ENCODE measurements at regions not wholly inside any gene's neighbourhood (a gene's known extent, or its start where the extent isn't known, plus 50 kb on each side); places are given as distances from the start of the nearest gene placed in this dataset.

GRCh38 chr4:84001876-84002569 lies 466.1 kb downstream of the GPAT3 start:
- DNase-seq (no peak), ATAC-seq (no peak)
- no peak for TF ChIP-seq CTCF (IDR thresholded peaks at IDR 0.05)
- Mint-ChIP-seq H3K9me3 (peaks cover 2 to 7% of the 10 kb centered on the region in 2 donors), H3K27me3 (ENCODE audit: low read depth in 2 of 2) (no peaks in the 10 kb centered on the region), H3K36me3 (no peaks in the 10 kb centered on the region), H3K4me1 (no peaks in the 10 kb centered on the region), H3K4me3 (no peak overlapping the region), H3K27ac (no peak overlapping the region)
- H3K9me3 ChIP-seq (ENCODE audit: control insufficient read depth, insufficient read depth, low read length) = no peaks in the 10 kb centered on the region
- no peaks in the 10 kb centered on the region for H3K36me3 ChIP-seq (ENCODE audit: control insufficient read depth, insufficient read depth, low read length)
- no peaks in the 10 kb centered on the region for H3K27me3 ChIP-seq (ENCODE audit: control insufficient read depth, insufficient read depth, low read length)
- H3K27ac ChIP-seq (ENCODE audit: low read length) = no peak overlapping the region
- WGBS (ENCODE audit: insufficient coverage) = 95% methylated on average over 2 of the region's 2 CpGs
- no peaks in the 10 kb centered on the region for H3K4me1 ChIP-seq (ENCODE audit: control insufficient read depth, insufficient read depth, low read length)
- H3K4me3 ChIP-seq (ENCODE audit: low read length) = no peak overlapping the region
- intact Hi-C loops (cut with micrococcal nuclease) = no loop called here

- no peaks in the 10 kb centered on the region for H3K36me3 ChIP-seq (ENCODE audit: control insufficient read depth, insufficient read depth, low read length)
- no peak overlapping the region for H3K4me3 ChIP-seq (ENCODE audit: low read length)
- intact Hi-C loops (cut with micrococcal nuclease) = no loop called here
- H3K27me3 ChIP-seq (ENCODE audit: control insufficient read depth, insufficient read depth, low read length) = no peaks in the 10 kb centered on the region
- peaks cover 3% of the 10 kb centered on the region for H3K9me3 ChIP-seq (ENCODE audit: control insufficient read depth, insufficient read depth, low read length)
- H3K9me3 Mint-ChIP-seq = peaks cover 0 to 2% of the 10 kb centered on the region in 2 donors
- no peaks in the 10 kb centered on the region for H3K4me1 Mint-ChIP-seq
- ATAC-seq (no peak), DNase-seq (no peak)
- TF ChIP-seq CTCF (IDR thresholded peaks at IDR 0.05) = no peak
- H3K36me3 Mint-ChIP-seq = no peaks in the 10 kb centered on the region
- no peak overlapping the region for H3K4me3 Mint-ChIP-seq
- H3K4me1 ChIP-seq (ENCODE audit: control insufficient read depth, insufficient read depth, low read length) = no peaks in the 10 kb centered on the region
- H3K27ac Mint-ChIP-seq = no peak overlapping the region
- no peaks in the 10 kb centered on the region for H3K27me3 Mint-ChIP-seq (ENCODE audit: low read depth in 2 of 2)
- 72% methylated on average over 2 of the region's 3 CpGs for WGBS (ENCODE audit: insufficient coverage)
- H3K27ac ChIP-seq (ENCODE audit: low read length) = no peak overlapping the region
Measured at GRCh38 chr4:83996254-83996653, 460.3 kb downstream of the GPAT3 start.

GRCh38 chr4:83993774-83994173 lies 457.9 kb downstream of the GPAT3 start:
- Histone ChIP-seq H3K4me1 (ENCODE audit: control insufficient read depth, insufficient read depth, low read length) (no peaks in the 10 kb centered on the region), H3K9me3 (ENCODE audit: control insufficient read depth, insufficient read depth, low read length) (peaks cover 3% of the 10 kb centered on the region), H3K27ac (ENCODE audit: low read length) (no peak overlapping the region), H3K27me3 (ENCODE audit: control insufficient read depth, insufficient read depth, low read length) (no peaks in the 10 kb centered on the region), H3K4me3 (ENCODE audit: low read length) (no peak overlapping the region), H3K36me3 (ENCODE audit: control insufficient read depth, insufficient read depth, low read length) (no peaks in the 10 kb centered on the region)
- no peak for DNase-seq
- 56% methylated on average over 7 of the region's 7 CpGs for WGBS (ENCODE audit: insufficient coverage)
- no peak for ATAC-seq
- no peaks in the 10 kb centered on the region for H3K27me3 Mint-ChIP-seq (ENCODE audit: low read depth in 2 of 2)
- H3K27ac Mint-ChIP-seq = no peak overlapping the region
- H3K4me1 Mint-ChIP-seq = no peaks in the 10 kb centered on the region
- peaks cover 0 to 2% of the 10 kb centered on the region in 2 donors for H3K9me3 Mint-ChIP-seq
- intact Hi-C loops (cut with micrococcal nuclease) = no loop called here
- no peak for TF ChIP-seq CTCF (IDR thresholded peaks at IDR 0.05)
- H3K36me3 Mint-ChIP-seq = no peaks in the 10 kb centered on the region
- H3K4me3 Mint-ChIP-seq = no peak overlapping the region

- H3K4me1 ChIP-seq (ENCODE audit: control insufficient read depth, insufficient read depth, low read length) = no peaks in the 10 kb centered on the region
- ATAC-seq = no peak
- no peak overlapping the region for H3K27ac Mint-ChIP-seq
- no peaks in the 10 kb centered on the region for H3K36me3 ChIP-seq (ENCODE audit: control insufficient read depth, insufficient read depth, low read length)
- H3K27me3 ChIP-seq (ENCODE audit: control insufficient read depth, insufficient read depth, low read length) = no peaks in the 10 kb centered on the region
- no peak for TF ChIP-seq CTCF (IDR thresholded peaks at IDR 0.05)
- peaks cover 9 to 13% of the 10 kb centered on the region in 2 donors for H3K9me3 Mint-ChIP-seq
- WGBS (ENCODE audit: insufficient coverage) = 51% methylated on average over 7 of the region's 7 CpGs
- H3K4me3 ChIP-seq (ENCODE audit: low read length) = no peak overlapping the region
- H3K4me3 Mint-ChIP-seq = no peak overlapping the region
- H3K27ac ChIP-seq (ENCODE audit: low read length) = no peak overlapping the region
- no peaks in the 10 kb centered on the region for H3K4me1 Mint-ChIP-seq
- H3K27me3 Mint-ChIP-seq (ENCODE audit: low read depth in 2 of 2) = no peaks in the 10 kb centered on the region
- DNase-seq = no peak
- intact Hi-C loops (cut with micrococcal nuclease) = no loop called here
- no peaks in the 10 kb centered on the region for H3K36me3 Mint-ChIP-seq
- H3K9me3 ChIP-seq (ENCODE audit: control insufficient read depth, insufficient read depth, low read length) = peaks cover 10% of the 10 kb centered on the region
Measured at GRCh38 chr4:83989835-83990234, 453.9 kb downstream of the GPAT3 start.
